SK-N-MC (cell line): ENCODE measurements at regions not wholly inside any gene's neighbourhood (a gene's known extent, or its start where the extent isn't known, plus 50 kb on each side); places are given as distances from the start of the nearest gene placed in this dataset.

Experiments used
- DNase-seq: peaks from one replicate; pipeline ENCODE4 v3.0.0-alpha.2; 2011; ENCODE audit warnings: low read depth, low spot score
- H3K27ac ChIP-seq: fragments of 200-600 bp; sonication (generic); 2 replicates; pipeline ENCODE4 v1.5.1; 2016; ENCODE audit warnings: mixed run types
- H3K36me3 ChIP-seq: fragments of 200-600 bp; sonication (generic); 2 replicates; pipeline ENCODE4 v1.6.1; 2017; ENCODE audit warnings: antibody characterized with exemption, low read length, mixed read lengths; ENCODE audit not compliant: insufficient read depth
- H3K4me3 ChIP-seq: fragments of 200-600 bp; sonication (generic); 2 replicates; pipeline ENCODE4 v1.5.1; 2016
- H3K9ac ChIP-seq: fragments of 200-600 bp; sonication (generic); 2 replicates; pipeline ENCODE4 v1.8.0; 2017; ENCODE audit warnings: mixed run types, mixed read lengths; ENCODE audit not compliant: insufficient read length
- H3K9me3 ChIP-seq: fragments of 200-600 bp; sonication (generic); 2 replicates; pipeline ENCODE4 v1.6.1; 2017; ENCODE audit warnings: low read depth, mild to moderate bottlenecking, antibody characterized with exemption, low read length, moderate library complexity, mixed read lengths
- EZH2 ChIP-seq: fragments of 200-600 bp; sonication (generic); IDR thresholded peaks from one replicate; pipeline ENCODE4 v1.6.1; 2017; ENCODE audit warnings: antibody characterized with exemption
- FOXP2 ChIP-seq: optimal IDR thresholded peaks from 2 replicates; pipeline ENCODE3; 2011; ENCODE audit warnings: mild to moderate bottlenecking, moderate library complexity; ENCODE audit not compliant: insufficient read depth; ENCODE audit errors: extremely low read length, control extremely low read depth
- POLR2AphosphoS5 ChIP-seq: IDR thresholded peaks from 2 replicates; pipeline ENCODE4 v1.6.1; 2012; ENCODE audit warnings: mild to moderate bottlenecking, low read depth, low read length, borderline replicate concordance

DNA sequence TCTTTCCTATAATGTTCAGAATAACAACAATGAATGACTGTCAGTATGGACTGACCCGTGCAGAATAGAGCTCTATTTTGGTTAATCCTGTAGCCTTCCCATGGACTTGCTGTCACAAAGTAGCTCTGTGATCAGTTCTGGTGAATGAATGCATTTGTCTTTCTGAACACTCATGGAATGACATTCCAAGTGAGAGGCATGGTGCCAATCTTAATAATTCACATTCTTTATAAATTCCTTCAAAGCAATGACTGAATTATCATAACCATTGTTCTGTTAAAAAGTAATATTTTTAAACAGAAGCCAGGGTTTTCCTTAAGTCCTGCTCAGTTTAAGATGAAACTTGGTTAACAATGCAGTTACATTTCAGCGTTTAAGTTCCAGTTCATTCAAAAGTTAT is 360.5 kb downstream of the ICE1 start:
- H3K36me3 ChIP-seq, result no peaks in the 10 kb centered on the region
- H3K9ac ChIP-seq, result no peak overlapping the region
- H3K9me3 ChIP-seq, result no peaks in the 10 kb centered on the region

DNA sequence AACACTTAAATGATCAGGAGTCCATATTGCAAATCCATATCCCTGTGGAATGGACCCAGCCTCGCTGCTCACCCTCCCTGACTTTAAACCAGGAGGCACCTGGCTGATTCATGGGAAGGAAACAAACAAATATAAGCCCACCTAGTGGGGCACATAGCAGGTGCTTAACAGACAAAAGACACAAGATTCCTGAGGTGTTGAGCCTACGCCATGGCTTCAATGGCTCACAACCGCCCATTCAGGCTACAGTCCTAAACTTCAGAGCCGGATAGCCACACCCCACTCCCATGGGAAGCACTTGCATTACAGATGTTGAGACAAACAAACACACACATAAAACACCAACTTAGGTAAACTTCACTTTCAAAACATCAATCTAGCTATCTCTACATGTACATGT is 359.9 kb downstream of the ICE1 start:
- H3K9ac ChIP-seq, result no peak overlapping the region
- H3K27ac ChIP-seq, result no peak overlapping the region
- TF ChIP-seq POLR2AphosphoS5 (no peak), FOXP2 (no peak), EZH2 (no peak)
- H3K9me3 ChIP-seq, result no peaks in the 10 kb centered on the region
- no peak for DNase-seq
- no peak overlapping the region for H3K4me3 ChIP-seq
- no peaks in the 10 kb centered on the region for H3K36me3 ChIP-seq

More for the DNA sequence above, 360.5 kb downstream of the ICE1 start:
- no peak overlapping the region for H3K4me3 ChIP-seq
- TF ChIP-seq EZH2, result no peak
- TF ChIP-seq POLR2AphosphoS5, result no peak
- no peak for TF ChIP-seq FOXP2
- no peak overlapping the region for H3K27ac ChIP-seq
- no peak for DNase-seq

- Histone ChIP-seq H3K4me3 (no peak overlapping the region), H3K36me3 (no peaks in the 10 kb centered on the region), H3K27ac (no peak overlapping the region), H3K9ac (no peak overlapping the region), H3K9me3 (no peaks in the 10 kb centered on the region)
- TF ChIP-seq EZH2 (no peak), FOXP2 (no peak), POLR2AphosphoS5 (no peak)
- DNase-seq, result no peak
These were observed 358.9 kb downstream of the ICE1 start for GRCh38 chr5:5781335-5781734.

GRCh38 chr5:5780253-5780652 is 357.8 kb downstream of the ICE1 start:
- TF ChIP-seq POLR2AphosphoS5 (no peak), FOXP2 (no peak), EZH2 (no peak)
- Histone ChIP-seq H3K4me3 (no peak overlapping the region), H3K9ac (no peak overlapping the region), H3K36me3 (no peaks in the 10 kb centered on the region), H3K9me3 (no peaks in the 10 kb centered on the region), H3K27ac (no peak overlapping the region)
- DNase-seq, result no peak

DNA sequence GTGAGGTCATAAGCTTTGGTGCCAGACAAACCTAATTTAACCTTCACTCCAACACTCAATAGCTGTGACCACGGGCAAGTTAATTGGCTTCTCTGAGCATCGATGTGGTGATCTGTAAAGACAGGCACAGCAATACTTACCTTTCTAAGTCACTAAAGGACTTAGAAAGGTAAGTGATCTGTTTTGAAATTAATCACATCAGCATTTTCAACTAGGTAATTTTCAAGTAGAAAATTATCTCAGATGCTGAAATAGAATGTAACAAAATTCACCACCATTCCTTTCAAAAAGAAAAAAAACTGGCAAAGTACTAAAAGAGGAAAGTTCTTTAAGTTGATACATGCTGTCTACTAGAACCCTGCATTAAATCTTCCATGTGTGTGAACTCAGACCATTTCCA is 354.5 kb downstream of the ICE1 start:
- H3K36me3 ChIP-seq, result no peaks in the 10 kb centered on the region
- DNase-seq, result no peak
- no peak overlapping the region for H3K4me3 ChIP-seq
- TF ChIP-seq EZH2 (no peak), POLR2AphosphoS5 (no peak), FOXP2 (no peak)
- no peaks in the 10 kb centered on the region for H3K9me3 ChIP-seq
- H3K9ac ChIP-seq, result no peak overlapping the region
- no peak overlapping the region for H3K27ac ChIP-seq

DNA sequence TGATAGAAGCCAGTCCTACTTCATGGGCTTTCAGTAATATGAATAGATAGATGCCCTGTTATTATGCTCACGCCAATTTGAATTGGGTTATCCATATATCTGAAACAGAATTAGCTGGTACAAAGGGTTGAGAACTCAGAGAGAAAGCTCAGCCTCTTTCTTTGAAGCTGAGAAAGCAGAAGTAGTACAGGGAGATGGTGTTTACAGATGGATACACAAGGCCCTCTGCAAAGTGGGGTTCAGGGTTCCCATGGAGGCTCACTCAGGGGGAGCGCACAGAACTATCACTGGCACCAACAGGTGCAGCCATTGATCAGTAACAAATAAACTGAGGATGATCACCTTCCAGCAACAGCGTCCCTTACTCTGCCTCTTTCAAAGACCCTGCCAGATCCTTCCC is 349.7 kb downstream of the ICE1 start:
- H3K36me3 ChIP-seq, result no peaks in the 10 kb centered on the region
- H3K9ac ChIP-seq, result no peak overlapping the region
- no peaks in the 10 kb centered on the region for H3K9me3 ChIP-seq
- TF ChIP-seq EZH2 (no peak), POLR2AphosphoS5 (no peak), FOXP2 (no peak)
- H3K27ac ChIP-seq, result no peak overlapping the region
- DNase-seq, result no peak
- H3K4me3 ChIP-seq, result no peak overlapping the region

GRCh38 chr5:5770825-5771224 is 348.3 kb downstream of the ICE1 start:
- TF ChIP-seq FOXP2 (no peak), EZH2 (no peak), POLR2AphosphoS5 (no peak)
- H3K9ac ChIP-seq, result no peak overlapping the region
- H3K27ac ChIP-seq, result no peak overlapping the region
- no peaks in the 10 kb centered on the region for H3K9me3 ChIP-seq
- no peak overlapping the region for H3K4me3 ChIP-seq
- no peak for DNase-seq
- H3K36me3 ChIP-seq, result no peaks in the 10 kb centered on the region

DNA sequence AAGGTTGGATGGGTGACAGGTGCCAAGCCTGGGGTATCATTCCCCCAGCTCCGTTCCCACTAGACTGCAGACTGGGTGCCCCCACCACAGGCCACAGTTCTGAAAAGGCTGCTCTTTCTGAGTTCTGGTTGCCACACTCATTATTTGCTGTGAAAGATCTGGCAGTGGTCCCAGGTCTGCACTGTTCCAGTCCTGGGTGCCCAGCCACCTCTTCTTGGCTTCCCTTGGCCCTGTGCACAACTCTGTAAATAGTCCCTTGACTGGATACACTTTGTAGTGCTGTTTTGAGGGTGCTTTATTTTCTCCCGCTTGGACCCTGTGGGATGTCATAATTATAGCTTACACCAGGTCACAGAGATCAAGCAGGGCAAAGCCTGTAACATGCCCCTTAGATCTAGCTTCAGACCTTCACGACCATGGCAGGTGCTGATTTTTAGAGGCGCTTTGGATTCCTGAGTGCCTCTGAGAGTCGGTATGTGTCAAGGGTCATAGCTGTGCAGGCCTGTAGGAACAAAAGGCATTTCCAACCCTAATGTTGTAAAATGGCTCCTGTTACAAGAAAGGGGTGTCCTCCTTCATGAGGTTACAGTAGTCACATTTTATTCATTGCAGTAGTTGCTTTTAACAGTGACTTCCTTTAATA is 344.9 kb downstream of the ICE1 start:
- Histone ChIP-seq H3K27ac (no peak overlapping the region), H3K4me3 (no peak overlapping the region), H3K9me3 (no peaks in the 10 kb centered on the region), H3K36me3 (no peaks in the 10 kb centered on the region), H3K9ac (no peak overlapping the region)
- DNase-seq, result no peak
- no peak for TF ChIP-seq EZH2
- no peak for TF ChIP-seq POLR2AphosphoS5
- no peak for TF ChIP-seq FOXP2

DNA sequence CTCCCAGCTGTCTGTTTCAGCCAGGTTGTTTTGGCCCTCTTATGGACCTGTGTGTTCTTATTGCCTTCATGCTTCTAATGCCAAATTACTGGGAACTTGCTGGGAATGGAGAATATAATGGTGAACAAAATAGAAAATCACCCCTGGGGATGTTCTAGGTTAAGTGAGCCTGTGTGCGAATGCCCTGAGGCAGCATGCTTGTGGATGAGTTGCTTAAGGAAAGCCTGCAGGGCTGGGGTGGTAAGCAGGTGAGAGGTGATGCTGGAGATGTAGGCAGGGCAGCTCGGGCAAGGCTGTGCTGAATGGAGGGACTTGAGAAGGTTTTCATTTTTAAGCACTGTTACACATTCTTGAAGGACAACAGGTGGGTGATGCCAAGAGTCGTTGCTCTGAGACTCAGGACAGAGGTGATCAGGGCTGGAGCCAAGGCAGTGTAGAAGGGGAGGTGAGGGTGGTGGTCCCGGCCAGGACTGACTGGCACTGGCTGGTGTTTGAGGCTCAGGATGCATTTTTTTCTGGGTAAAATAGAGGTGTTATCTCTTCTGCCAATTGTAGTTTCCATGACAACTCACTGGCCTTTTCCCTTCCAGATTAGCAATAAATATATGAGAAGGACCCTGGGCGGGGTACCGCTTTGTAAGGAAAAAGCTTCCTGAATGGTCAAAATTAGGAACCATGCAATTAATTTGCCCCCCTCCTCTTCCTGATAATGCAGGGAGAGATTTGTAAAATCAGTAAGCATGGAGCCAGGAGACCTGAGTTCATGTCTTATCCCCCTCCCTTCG is 342.8 kb downstream of the ICE1 start:
- DNase-seq, result no peak
- Histone ChIP-seq H3K36me3 (no peaks in the 10 kb centered on the region), H3K9me3 (no peaks in the 10 kb centered on the region), H3K4me3 (no peak overlapping the region), H3K9ac (no peak overlapping the region), H3K27ac (no peak overlapping the region)
- TF ChIP-seq EZH2 (no peak), FOXP2 (no peak), POLR2AphosphoS5 (no peak)
